GM23338 (cell line): ENCODE measurements at regions not wholly inside any gene's neighbourhood (a gene's known extent, or its start where the extent isn't known, plus 50 kb on each side); places are given as distances from the start of the nearest gene placed in this dataset.

Experiments used
- ATAC-seq: fragments of 200-7000 bp; cut with Tn5 transposase; 3 replicates; pipeline ENCODE4 v1.9.1; 2020
- DNase-seq: peaks from one replicate; pipeline ENCODE4 v3.0.0-alpha.2; 2015; ENCODE audit warnings: low spot score
- H2AFZ ChIP-seq: fragments of 200-600 bp; sonication (generic); 2 replicates; pipeline ENCODE4 v1.8.0; 2016; ENCODE audit warnings: antibody characterized with exemption, mild to moderate bottlenecking, moderate library complexity
- H3F3A ChIP-seq: fragments of 200-600 bp; sonication (generic); replicated peaks from 2 replicates; pipeline ENCODE4 v1.8.0; 2017; ENCODE audit warnings: antibody characterized with exemption, mixed run types, low read depth
- H3K27ac ChIP-seq: fragments of 200-600 bp; sonication (generic); 2 replicates; pipeline ENCODE4 v1.6.1; 2016; ENCODE audit warnings: low read depth
- H3K27me3 ChIP-seq: fragments of 200-600 bp; sonication (generic); 2 replicates; pipeline ENCODE4 v1.8.0; 2016; ENCODE audit warnings: mild to moderate bottlenecking, mixed run types, moderate library complexity; ENCODE audit not compliant: insufficient read depth
- H3K36me3 ChIP-seq: fragments of 200-600 bp; sonication (generic); 2 replicates; pipeline ENCODE4 v1.8.0; 2016; ENCODE audit warnings: mild to moderate bottlenecking; ENCODE audit not compliant: insufficient read depth
- H3K4me1 ChIP-seq: fragments of 200-600 bp; sonication (generic); 2 replicates; pipeline ENCODE4 v1.8.0; 2016; ENCODE audit warnings: mild to moderate bottlenecking, moderate library complexity; ENCODE audit not compliant: insufficient read depth
- H3K4me2 ChIP-seq: fragments of 200-600 bp; sonication (generic); 2 replicates; pipeline ENCODE4 v1.7.1; 2017; ENCODE audit warnings: mixed run types
- H3K4me3 ChIP-seq: fragments of 200-600 bp; sonication (generic); 2 replicates; pipeline ENCODE4 v1.6.1; 2016; ENCODE audit warnings: mixed run types
- H3K79me2 ChIP-seq: fragments of 200-600 bp; sonication (generic); replicated peaks from 2 replicates; pipeline ENCODE4 v1.8.0; 2017; ENCODE audit warnings: mild to moderate bottlenecking; ENCODE audit not compliant: insufficient read depth
- H3K9me2 ChIP-seq: fragments of 200-600 bp; sonication (generic); 2 replicates; pipeline ENCODE4 v1.8.0; 2017; ENCODE audit not compliant: insufficient read depth
- H4K20me1 ChIP-seq: fragments of 200-600 bp; sonication (generic); replicated peaks from 2 replicates; pipeline ENCODE4 v1.8.0; 2017; ENCODE audit warnings: mild to moderate bottlenecking; ENCODE audit not compliant: insufficient read depth
- H3K27ac Mint-ChIP-seq: 2 replicates; pipeline ENCODE4 v1.8.0; 2020; ENCODE audit warnings: inconsistent platforms, mild to moderate bottlenecking, moderate library complexity, mixed read lengths
- H3K27me3 Mint-ChIP-seq: 3 replicates; pipeline ENCODE4 v1.8.0; 2022; ENCODE audit warnings: low read depth, mild to moderate bottlenecking, moderate library complexity, mixed read lengths, inconsistent platforms; ENCODE audit not compliant: insufficient read depth, poor library complexity
- H3K36me3 Mint-ChIP-seq: 3 replicates; pipeline ENCODE4 v1.8.0; 2021; ENCODE audit warnings: low read depth, mild to moderate bottlenecking, inconsistent platforms, moderate library complexity, mixed read lengths
- H3K4me1 Mint-ChIP-seq: 3 replicates; pipeline ENCODE4 v1.8.0; 2020; ENCODE audit warnings: mild to moderate bottlenecking, inconsistent platforms, mixed read lengths
- H3K4me3 Mint-ChIP-seq: 3 replicates; pipeline ENCODE4 v1.8.0; 2021; ENCODE audit warnings: moderate library complexity, mild to moderate bottlenecking, inconsistent platforms, mixed read lengths
- H3K9me3 Mint-ChIP-seq: 3 replicates; pipeline ENCODE4 v1.8.0; 2020; ENCODE audit warnings: moderate library complexity, mild to moderate bottlenecking, inconsistent platforms, mixed read lengths
- CREB1 ChIP-seq: fragments of 250-450 bp; sonication (Bioruptor Pico); IDR thresholded peaks from 2 replicates; pipeline ENCODE4 v1.5.0; 2020; ENCODE audit warnings: low read depth, mild to moderate bottlenecking, moderate library complexity
- EZH2 ChIP-seq: fragments of 200-600 bp; sonication (generic); IDR thresholded peaks from one replicate; pipeline ENCODE4 v1.8.0; 2017; ENCODE audit warnings: antibody characterized with exemption, mild to moderate bottlenecking, low read depth; ENCODE audit not compliant: unreplicated experiment
- EZH2phosphoT487 ChIP-seq: fragments of 200-600 bp; sonication (generic); IDR thresholded peaks from one replicate; pipeline ENCODE4 v1.8.1; 2018; ENCODE audit warnings: antibody characterized with exemption; ENCODE audit not compliant: unreplicated experiment
- JUNB ChIP-seq: IDR thresholded peaks from one replicate; pipeline ENCODE4 v1.6.1; 2016; ENCODE audit warnings: antibody characterized with exemption; ENCODE audit not compliant: unreplicated experiment
- NANOG ChIP-seq: IDR thresholded peaks from 2 replicates; pipeline ENCODE4 v1.6.1; 2016; ENCODE audit warnings: antibody characterized with exemption, borderline replicate concordance
- POLR2AphosphoS5 ChIP-seq: IDR thresholded peaks from 2 replicates; pipeline ENCODE4 v1.6.1; 2016; ENCODE audit warnings: antibody characterized with exemption, low read depth
- STAT1 ChIP-seq: IDR thresholded peaks from one replicate; pipeline ENCODE4 v1.6.1; 2016; ENCODE audit warnings: antibody characterized with exemption; ENCODE audit not compliant: unreplicated experiment
- ZNF114 ChIP-seq: fragments of 250-450 bp; sonication (Bioruptor Pico); IDR thresholded peaks from 2 replicates; pipeline ENCODE4 v1.5.0; 2020; ENCODE audit warnings: mild to moderate bottlenecking, moderate library complexity
- ZNF331 ChIP-seq: fragments of 250-450 bp; sonication (Bioruptor Pico); IDR thresholded peaks from 2 replicates; pipeline ENCODE4 v1.5.0; 2020; ENCODE audit warnings: low read depth, mild to moderate bottlenecking, moderate library complexity
- TF ChIP-seq, protein P1 (sequence below): IDR thresholded peaks from one replicate; pipeline ENCODE4 v1.6.1; 2018; ENCODE audit warnings: antibody characterized with exemption; ENCODE audit not compliant: unreplicated experiment
- TF ChIP-seq, protein P2 (sequence below), 2 experiments: fragments of 200-600 bp in 1 of 2; sonication (generic) in 1 of 2; conservative IDR thresholded peaks; 2 replicates each; pipeline versions ENCODE4 v1.5.1 to v1.6.1; 2016 to 2017; ENCODE audit warnings: antibody characterized with exemption in 2 of 2, low read depth in 2 of 2, mild to moderate bottlenecking in 2 of 2, moderate library complexity in 1 of 2
- TF ChIP-seq, protein P3 (sequence below): IDR thresholded peaks from 2 replicates; pipeline ENCODE4 v1.6.1; 2016; ENCODE audit warnings: antibody characterized with exemption
- TF ChIP-seq, protein P4 (sequence below): fragments of 250-450 bp; sonication (Bioruptor Pico); IDR thresholded peaks from 2 replicates; pipeline ENCODE4 v1.5.0; 2020; ENCODE audit warnings: mild to moderate bottlenecking, moderate library complexity

DNA sequence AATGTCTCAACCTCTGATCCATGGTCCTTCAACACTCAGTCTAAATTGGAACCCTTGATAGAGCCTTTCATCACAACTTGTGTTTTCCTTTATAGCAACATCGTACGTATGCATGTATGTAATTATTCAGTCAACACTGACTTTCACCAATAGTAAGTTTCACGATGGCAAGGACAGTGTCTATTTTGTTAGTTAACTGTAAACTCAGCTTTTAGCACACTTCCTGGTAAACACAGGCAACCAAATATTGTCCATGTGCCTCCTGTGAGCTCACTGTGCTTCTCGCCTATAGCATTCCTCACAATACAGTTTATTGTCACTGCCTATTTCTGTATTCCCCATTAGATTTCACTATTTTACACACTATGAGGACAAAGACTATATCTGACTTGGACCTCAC, 323.1 kb downstream of the DEPDC1B start:
- no peaks in the 10 kb centered on the region for H3K4me1 Mint-ChIP-seq
- Histone ChIP-seq H3K9me2 (no peaks in the 10 kb centered on the region), H3K27me3 (no peaks in the 10 kb centered on the region), H2AFZ (no peak overlapping the region), H3K36me3 (no peaks in the 10 kb centered on the region), H4K20me1 (no peaks in the 10 kb centered on the region), H3K4me3 (no peak overlapping the region), H3K27ac (no peak overlapping the region), H3K79me2 (no peaks in the 10 kb centered on the region), H3F3A (no peaks in the 10 kb centered on the region), H3K4me1 (no peaks in the 10 kb centered on the region), H3K4me2 (no peak overlapping the region)
- ATAC-seq (no peak), DNase-seq (no peak)
- H3K27me3 Mint-ChIP-seq: no peaks in the 10 kb centered on the region
- H3K27ac Mint-ChIP-seq: no peak overlapping the region
- no peaks in the 10 kb centered on the region for H3K9me3 Mint-ChIP-seq
- no peaks in the 10 kb centered on the region for H3K36me3 Mint-ChIP-seq
- no peak overlapping the region for H3K4me3 Mint-ChIP-seq
- TF ChIP-seq JUNB (no peak), NANOG (no peak), ZNF114 (CRISPR knock-in tag) (no peak), ZNF331 (no peak), EZH2phosphoT487 (no peak), POLR2AphosphoS5 (no peak), EZH2 (no peak), STAT1 (no peak), CREB1 (CRISPR knock-in tag) (no peak)
- TF ChIP-seq, protein P1, sequence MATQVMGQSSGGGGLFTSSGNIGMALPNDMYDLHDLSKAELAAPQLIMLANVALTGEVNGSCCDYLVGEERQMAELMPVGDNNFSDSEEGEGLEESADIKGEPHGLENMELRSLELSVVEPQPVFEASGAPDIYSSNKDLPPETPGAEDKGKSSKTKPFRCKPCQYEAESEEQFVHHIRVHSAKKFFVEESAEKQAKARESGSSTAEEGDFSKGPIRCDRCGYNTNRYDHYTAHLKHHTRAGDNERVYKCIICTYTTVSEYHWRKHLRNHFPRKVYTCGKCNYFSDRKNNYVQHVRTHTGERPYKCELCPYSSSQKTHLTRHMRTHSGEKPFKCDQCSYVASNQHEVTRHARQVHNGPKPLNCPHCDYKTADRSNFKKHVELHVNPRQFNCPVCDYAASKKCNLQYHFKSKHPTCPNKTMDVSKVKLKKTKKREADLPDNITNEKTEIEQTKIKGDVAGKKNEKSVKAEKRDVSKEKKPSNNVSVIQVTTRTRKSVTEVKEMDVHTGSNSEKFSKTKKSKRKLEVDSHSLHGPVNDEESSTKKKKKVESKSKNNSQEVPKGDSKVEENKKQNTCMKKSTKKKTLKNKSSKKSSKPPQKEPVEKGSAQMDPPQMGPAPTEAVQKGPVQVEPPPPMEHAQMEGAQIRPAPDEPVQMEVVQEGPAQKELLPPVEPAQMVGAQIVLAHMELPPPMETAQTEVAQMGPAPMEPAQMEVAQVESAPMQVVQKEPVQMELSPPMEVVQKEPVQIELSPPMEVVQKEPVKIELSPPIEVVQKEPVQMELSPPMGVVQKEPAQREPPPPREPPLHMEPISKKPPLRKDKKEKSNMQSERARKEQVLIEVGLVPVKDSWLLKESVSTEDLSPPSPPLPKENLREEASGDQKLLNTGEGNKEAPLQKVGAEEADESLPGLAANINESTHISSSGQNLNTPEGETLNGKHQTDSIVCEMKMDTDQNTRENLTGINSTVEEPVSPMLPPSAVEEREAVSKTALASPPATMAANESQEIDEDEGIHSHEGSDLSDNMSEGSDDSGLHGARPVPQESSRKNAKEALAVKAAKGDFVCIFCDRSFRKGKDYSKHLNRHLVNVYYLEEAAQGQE: no peak
- TF ChIP-seq, protein P2, sequence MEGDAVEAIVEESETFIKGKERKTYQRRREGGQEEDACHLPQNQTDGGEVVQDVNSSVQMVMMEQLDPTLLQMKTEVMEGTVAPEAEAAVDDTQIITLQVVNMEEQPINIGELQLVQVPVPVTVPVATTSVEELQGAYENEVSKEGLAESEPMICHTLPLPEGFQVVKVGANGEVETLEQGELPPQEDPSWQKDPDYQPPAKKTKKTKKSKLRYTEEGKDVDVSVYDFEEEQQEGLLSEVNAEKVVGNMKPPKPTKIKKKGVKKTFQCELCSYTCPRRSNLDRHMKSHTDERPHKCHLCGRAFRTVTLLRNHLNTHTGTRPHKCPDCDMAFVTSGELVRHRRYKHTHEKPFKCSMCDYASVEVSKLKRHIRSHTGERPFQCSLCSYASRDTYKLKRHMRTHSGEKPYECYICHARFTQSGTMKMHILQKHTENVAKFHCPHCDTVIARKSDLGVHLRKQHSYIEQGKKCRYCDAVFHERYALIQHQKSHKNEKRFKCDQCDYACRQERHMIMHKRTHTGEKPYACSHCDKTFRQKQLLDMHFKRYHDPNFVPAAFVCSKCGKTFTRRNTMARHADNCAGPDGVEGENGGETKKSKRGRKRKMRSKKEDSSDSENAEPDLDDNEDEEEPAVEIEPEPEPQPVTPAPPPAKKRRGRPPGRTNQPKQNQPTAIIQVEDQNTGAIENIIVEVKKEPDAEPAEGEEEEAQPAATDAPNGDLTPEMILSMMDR (conservative IDR thresholded peaks at IDR 0.05; ENCODE audit: low read depth in 2 of 2): no peak
- TF ChIP-seq, protein P3, sequence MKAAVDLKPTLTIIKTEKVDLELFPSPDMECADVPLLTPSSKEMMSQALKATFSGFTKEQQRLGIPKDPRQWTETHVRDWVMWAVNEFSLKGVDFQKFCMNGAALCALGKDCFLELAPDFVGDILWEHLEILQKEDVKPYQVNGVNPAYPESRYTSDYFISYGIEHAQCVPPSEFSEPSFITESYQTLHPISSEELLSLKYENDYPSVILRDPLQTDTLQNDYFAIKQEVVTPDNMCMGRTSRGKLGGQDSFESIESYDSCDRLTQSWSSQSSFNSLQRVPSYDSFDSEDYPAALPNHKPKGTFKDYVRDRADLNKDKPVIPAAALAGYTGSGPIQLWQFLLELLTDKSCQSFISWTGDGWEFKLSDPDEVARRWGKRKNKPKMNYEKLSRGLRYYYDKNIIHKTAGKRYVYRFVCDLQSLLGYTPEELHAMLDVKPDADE: no peak
- TF ChIP-seq, protein P4, sequence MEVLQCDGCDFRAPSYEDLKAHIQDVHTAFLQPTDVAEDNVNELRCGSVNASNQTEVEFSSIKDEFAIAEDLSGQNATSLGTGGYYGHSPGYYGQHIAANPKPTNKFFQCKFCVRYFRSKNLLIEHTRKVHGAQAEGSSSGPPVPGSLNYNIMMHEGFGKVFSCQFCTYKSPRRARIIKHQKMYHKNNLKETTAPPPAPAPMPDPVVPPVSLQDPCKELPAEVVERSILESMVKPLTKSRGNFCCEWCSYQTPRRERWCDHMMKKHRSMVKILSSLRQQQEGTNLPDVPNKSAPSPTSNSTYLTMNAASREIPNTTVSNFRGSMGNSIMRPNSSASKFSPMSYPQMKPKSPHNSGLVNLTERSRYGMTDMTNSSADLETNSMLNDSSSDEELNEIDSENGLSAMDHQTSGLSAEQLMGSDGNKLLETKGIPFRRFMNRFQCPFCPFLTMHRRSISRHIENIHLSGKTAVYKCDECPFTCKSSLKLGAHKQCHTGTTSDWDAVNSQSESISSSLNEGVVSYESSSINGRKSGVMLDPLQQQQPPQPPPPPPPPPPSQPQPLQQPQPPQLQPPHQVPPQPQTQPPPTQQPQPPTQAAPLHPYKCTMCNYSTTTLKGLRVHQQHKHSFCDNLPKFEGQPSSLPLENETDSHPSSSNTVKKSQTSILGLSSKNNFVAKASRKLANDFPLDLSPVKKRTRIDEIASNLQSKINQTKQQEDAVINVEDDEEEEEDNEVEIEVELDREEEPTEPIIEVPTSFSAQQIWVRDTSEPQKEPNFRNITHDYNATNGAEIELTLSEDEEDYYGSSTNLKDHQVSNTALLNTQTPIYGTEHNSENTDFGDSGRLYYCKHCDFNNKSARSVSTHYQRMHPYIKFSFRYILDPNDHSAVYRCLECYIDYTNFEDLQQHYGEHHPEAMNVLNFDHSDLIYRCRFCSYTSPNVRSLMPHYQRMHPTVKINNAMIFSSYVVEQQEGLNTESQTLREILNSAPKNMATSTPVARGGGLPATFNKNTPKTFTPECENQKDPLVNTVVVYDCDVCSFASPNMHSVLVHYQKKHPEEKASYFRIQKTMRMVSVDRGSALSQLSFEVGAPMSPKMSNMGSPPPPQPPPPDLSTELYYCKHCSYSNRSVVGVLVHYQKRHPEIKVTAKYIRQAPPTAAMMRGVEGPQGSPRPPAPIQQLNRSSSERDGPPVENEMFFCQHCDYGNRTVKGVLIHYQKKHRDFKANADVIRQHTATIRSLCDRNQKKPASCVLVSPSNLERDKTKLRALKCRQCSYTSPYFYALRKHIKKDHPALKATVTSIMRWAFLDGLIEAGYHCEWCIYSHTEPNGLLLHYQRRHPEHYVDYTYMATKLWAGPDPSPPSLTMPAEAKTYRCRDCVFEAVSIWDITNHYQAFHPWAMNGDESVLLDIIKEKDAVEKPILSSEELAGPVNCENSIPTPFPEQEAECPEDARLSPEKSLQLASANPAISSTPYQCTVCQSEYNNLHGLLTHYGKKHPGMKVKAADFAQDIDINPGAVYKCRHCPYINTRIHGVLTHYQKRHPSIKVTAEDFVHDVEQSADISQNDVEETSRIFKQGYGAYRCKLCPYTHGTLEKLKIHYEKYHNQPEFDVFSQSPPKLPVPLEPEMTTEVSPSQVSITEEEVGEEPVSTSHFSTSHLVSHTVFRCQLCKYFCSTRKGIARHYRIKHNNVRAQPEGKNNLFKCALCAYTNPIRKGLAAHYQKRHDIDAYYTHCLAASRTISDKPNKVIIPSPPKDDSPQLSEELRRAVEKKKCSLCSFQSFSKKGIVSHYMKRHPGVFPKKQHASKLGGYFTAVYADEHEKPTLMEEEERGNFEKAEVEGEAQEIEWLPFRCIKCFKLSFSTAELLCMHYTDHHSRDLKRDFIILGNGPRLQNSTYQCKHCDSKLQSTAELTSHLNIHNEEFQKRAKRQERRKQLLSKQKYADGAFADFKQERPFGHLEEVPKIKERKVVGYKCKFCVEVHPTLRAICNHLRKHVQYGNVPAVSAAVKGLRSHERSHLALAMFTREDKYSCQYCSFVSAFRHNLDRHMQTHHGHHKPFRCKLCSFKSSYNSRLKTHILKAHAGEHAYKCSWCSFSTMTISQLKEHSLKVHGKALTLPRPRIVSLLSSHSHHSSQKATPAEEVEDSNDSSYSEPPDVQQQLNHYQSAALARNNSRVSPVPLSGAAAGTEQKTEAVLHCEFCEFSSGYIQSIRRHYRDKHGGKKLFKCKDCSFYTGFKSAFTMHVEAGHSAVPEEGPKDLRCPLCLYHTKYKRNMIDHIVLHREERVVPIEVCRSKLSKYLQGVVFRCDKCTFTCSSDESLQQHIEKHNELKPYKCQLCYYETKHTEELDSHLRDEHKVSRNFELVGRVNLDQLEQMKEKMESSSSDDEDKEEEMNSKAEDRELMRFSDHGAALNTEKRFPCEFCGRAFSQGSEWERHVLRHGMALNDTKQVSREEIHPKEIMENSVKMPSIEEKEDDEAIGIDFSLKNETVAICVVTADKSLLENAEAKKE: no peak
